A549 (cell line): ENCODE measurements at regions not wholly inside any gene's neighbourhood (a gene's known extent, or its start where the extent isn't known, plus 50 kb on each side); places are given as distances from the start of the nearest gene placed in this dataset.

Experiments used
- CTCF ChIP-seq: fragments of >200 bp; sonication (Bioruptor Twin); formaldehyde crosslinking; IDR thresholded peaks from 3 replicates; pipeline ENCODE4 v1.5.1; 2016
- EP300 ChIP-seq, 2 experiments: fragments of >200 bp; sonication (Bioruptor Twin); formaldehyde crosslinking; IDR thresholded peaks; 2 replicates in 1 of 2; 3 replicates in 1 of 2; pipeline ENCODE4 v1.6.1; 2016 to 2017
- HDAC2 ChIP-seq: fragments of 200-600 bp; sonication (generic); IDR thresholded peaks from 2 replicates; pipeline ENCODE4 v1.6.1; 2016
- JUNB ChIP-seq: fragments of >200 bp; sonication (Bioruptor Twin); formaldehyde crosslinking; IDR thresholded peaks from 2 replicates; pipeline ENCODE4 v1.6.1; 2016
- MAX ChIP-seq: IDR thresholded peaks from 2 replicates; pipeline ENCODE4 v1.6.1; 2012
- MAZ ChIP-seq: fragments of 150-350 bp; IDR thresholded peaks from 2 replicates; pipeline ENCODE4 v1.6.1; 2014; ENCODE audit warnings: antibody characterized with exemption, low read depth, low read length, borderline replicate concordance
- MYC ChIP-seq: IDR thresholded peaks from 2 replicates; pipeline ENCODE4 v1.6.1; 2012; ENCODE audit warnings: mild to moderate bottlenecking, inconsistent platforms, low read length, improper control_type of control experiment, borderline replicate concordance
- NFE2L2 ChIP-seq: fragments of 150-350 bp; conservative IDR thresholded peaks from 2 replicates; pipeline ENCODE4 v1.6.1; 2014; ENCODE audit warnings: low read length
- POLR2A ChIP-seq: IDR thresholded peaks from 2 replicates; pipeline ENCODE4 v1.6.1; 2012; ENCODE audit warnings: mild to moderate bottlenecking, low read length
- POLR2AphosphoS2 ChIP-seq: conservative IDR thresholded peaks from 2 replicates; pipeline ENCODE4 v1.6.1; 2012; ENCODE audit warnings: low read length, improper control_type of control experiment, inconsistent platforms
- TF ChIP-seq, protein P1 (sequence below): fragments of 200-600 bp; sonication (generic); IDR thresholded peaks from 2 replicates; pipeline ENCODE4 v1.6.1; 2016; ENCODE audit warnings: antibody characterized with exemption, mild to moderate bottlenecking, moderate library complexity

DNA sequence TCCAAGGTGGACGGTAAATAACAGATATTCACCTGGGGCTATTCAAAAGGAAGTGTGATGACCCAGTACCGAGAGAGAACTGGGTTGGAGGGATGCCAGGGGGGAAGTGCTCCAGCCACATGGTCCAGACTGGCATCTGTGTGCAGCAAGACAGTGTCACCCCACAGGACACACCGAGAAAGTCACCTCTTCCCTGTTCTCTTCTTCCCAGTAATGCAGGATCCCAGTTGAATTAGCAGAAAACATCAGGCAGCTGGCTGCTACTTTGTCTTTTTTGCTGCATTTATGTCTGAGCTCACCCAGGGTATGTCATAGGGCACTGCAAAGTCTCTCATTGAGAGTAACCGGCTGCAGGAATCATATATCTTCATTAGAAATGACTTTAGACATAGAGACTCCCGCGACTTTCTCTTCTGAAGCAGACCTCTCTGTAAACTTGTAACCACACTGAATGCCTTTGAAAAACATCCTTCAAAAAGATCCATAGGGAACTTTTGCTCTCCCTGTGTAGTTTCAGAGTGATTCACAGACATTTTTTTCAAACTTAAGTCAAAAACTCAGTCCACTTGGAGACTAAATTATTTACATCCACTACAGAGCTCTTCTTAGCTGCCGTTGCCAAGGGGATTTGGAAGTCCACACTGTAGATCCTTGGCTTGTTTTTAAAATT, 609.0 kb upstream of the DPP6 start:
- TF ChIP-seq CTCF (no peak), POLR2AphosphoS2 (no peak), JUNB (no peak), MYC (no peak), MAX (no peak), EP300 (IDR thresholded peaks at IDR 0.05) (no peak), POLR2A (no peak), HDAC2 (no peak), MAZ (no peak), NFE2L2 (no peak)
- TF ChIP-seq, protein P1, sequence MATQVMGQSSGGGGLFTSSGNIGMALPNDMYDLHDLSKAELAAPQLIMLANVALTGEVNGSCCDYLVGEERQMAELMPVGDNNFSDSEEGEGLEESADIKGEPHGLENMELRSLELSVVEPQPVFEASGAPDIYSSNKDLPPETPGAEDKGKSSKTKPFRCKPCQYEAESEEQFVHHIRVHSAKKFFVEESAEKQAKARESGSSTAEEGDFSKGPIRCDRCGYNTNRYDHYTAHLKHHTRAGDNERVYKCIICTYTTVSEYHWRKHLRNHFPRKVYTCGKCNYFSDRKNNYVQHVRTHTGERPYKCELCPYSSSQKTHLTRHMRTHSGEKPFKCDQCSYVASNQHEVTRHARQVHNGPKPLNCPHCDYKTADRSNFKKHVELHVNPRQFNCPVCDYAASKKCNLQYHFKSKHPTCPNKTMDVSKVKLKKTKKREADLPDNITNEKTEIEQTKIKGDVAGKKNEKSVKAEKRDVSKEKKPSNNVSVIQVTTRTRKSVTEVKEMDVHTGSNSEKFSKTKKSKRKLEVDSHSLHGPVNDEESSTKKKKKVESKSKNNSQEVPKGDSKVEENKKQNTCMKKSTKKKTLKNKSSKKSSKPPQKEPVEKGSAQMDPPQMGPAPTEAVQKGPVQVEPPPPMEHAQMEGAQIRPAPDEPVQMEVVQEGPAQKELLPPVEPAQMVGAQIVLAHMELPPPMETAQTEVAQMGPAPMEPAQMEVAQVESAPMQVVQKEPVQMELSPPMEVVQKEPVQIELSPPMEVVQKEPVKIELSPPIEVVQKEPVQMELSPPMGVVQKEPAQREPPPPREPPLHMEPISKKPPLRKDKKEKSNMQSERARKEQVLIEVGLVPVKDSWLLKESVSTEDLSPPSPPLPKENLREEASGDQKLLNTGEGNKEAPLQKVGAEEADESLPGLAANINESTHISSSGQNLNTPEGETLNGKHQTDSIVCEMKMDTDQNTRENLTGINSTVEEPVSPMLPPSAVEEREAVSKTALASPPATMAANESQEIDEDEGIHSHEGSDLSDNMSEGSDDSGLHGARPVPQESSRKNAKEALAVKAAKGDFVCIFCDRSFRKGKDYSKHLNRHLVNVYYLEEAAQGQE, result no peak
